Sigmoid colon (tissue), 6 donors: ENCODE measurements at regions not wholly inside any gene's neighbourhood (a gene's known extent, or its start where the extent isn't known, plus 50 kb on each side); places are given as distances from the start of the nearest gene placed in this dataset.
"Not testable (repeated sequence)": the region's sequence is repeated elsewhere in the genome, so short reads cannot be mapped to it uniquely, and the experiment has no call there.

ENCODE experiments used
- DNase-seq: peaks from one replicate; pipeline ENCODE4 v3.0.0-alpha.2; 2019
- H3K27ac ChIP-seq, 4 donors: fragments of 200-600 bp; sonication (generic); one replicate each; pipeline ENCODE4 v1.5.1; 2016 to 2019; ENCODE audit warnings: mild to moderate bottlenecking in 1 of 4
- H3K27me3 ChIP-seq, 3 donors: fragments of 200-600 bp; sonication (generic); one replicate each; pipeline ENCODE4 v1.5.1; 2019; ENCODE audit warnings: mild to moderate bottlenecking in 1 of 3
- H3K36me3 ChIP-seq, 4 donors: fragments of 200-600 bp; sonication (generic); one replicate each; pipeline ENCODE4 v1.5.1; 2016 to 2019
- H3K4me1 ChIP-seq, 4 donors: fragments of 200-600 bp; sonication (generic); one replicate each; pipeline ENCODE4 v1.5.1; 2017 to 2019
- H3K4me3 ChIP-seq, 4 donors: fragments of 200-600 bp; sonication (generic); one replicate each; pipeline ENCODE4 v1.5.1; 2017 to 2019; ENCODE audit warnings: mild to moderate bottlenecking in 2 of 4, moderate library complexity in 1 of 4
- H3K9me3 ChIP-seq, 4 donors: fragments of 200-600 bp in 3 of 4; sonication (generic) in 3 of 4; one replicate each; pipeline versions ENCODE4 v1.5.1 to v1.6.1; 2013 to 2019
- EP300 ChIP-seq, 4 donors: sonication (generic); formaldehyde crosslinking; IDR thresholded peaks; one replicate each; pipeline ENCODE4 v1.6.1; 2017; ENCODE audit warnings: antibody characterized with exemption in 4 of 4
- POLR2A ChIP-seq, 2 donors: fragments of 450-650 bp; IDR thresholded peaks; one replicate each; pipeline ENCODE4 v1.6.1; 2016; ENCODE audit warnings: antibody characterized with exemption in 2 of 2, mild to moderate bottlenecking in 2 of 2, moderate library complexity in 2 of 2
- POLR2AphosphoS5 ChIP-seq, 4 donors: sonication (generic); formaldehyde crosslinking; IDR thresholded peaks; one replicate each; pipeline ENCODE4 v1.6.1; 2017; ENCODE audit warnings: antibody characterized with exemption in 4 of 4
- WGBS, 2 donors: extraction: QIAGEN DNeasy Blood & Tissue Kit; methylation state at CpG; one replicate each; pipeline ENCODE4 v1.1.7; 2013; 5-methylcytosine and 5-hydroxymethylcytosine counted together
- intact Hi-C: fragments of 100-400 bp; cut with DNase I; formaldehyde crosslinking; loops from one replicate; pipeline ENCODE4 v1.15.1; 2023
- TF ChIP-seq, protein P1 (sequence below), 4 experiments: fragments of 450-650 bp in 3 of 4; fragments of 200-600 bp in 1 of 4; IDR thresholded peaks; one replicate each; pipeline ENCODE4 v1.5.1; 2016 to 2019; ENCODE audit warnings: antibody characterized with exemption in 4 of 4, mild to moderate bottlenecking in 3 of 4, moderate library complexity in 2 of 4
- donor health status: healthy with polysubstance abuse.
- donor health status: healthy.

DNA sequence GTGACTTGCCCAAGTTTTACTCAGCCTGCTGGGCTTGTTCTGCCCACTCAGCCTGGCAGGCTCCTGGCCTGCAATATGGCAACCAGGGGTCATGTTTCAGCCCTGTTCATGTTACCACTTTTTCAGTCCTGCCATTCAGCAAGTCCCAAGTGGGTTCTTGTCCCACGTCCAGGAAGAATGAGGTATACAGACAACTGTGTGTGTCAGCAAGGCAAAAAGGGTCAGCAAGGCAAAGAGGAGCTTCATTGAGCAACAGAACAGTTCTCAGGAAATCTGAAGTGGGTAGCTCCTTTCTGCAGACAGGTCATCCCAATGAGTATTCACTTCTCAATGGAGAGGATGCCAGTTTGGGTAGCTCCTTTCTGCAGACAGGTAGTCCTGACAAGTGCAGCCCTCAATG is 1233.3 kb upstream of the B3GALT2 start:
- WGBS, 2 donors, result 68 to 79% methylated on average over 1 of the region's 1 CpG
- Histone ChIP-seq H3K36me3 (no peaks in the 10 kb centered on the region), H3K9me3 (peaks cover 0 to 3% (median 0%) of the 10 kb centered on the region in 4 donors), H3K27ac (no peak overlapping the region), H3K4me1 (no peaks in the 10 kb centered on the region), H3K4me3 (no peak overlapping the region), H3K27me3 (no peaks in the 10 kb centered on the region)
- intact Hi-C loops, result no loop called here
- TF ChIP-seq POLR2AphosphoS5 (IDR thresholded peaks at IDR 0.05), result no peak
- TF ChIP-seq, protein P1, sequence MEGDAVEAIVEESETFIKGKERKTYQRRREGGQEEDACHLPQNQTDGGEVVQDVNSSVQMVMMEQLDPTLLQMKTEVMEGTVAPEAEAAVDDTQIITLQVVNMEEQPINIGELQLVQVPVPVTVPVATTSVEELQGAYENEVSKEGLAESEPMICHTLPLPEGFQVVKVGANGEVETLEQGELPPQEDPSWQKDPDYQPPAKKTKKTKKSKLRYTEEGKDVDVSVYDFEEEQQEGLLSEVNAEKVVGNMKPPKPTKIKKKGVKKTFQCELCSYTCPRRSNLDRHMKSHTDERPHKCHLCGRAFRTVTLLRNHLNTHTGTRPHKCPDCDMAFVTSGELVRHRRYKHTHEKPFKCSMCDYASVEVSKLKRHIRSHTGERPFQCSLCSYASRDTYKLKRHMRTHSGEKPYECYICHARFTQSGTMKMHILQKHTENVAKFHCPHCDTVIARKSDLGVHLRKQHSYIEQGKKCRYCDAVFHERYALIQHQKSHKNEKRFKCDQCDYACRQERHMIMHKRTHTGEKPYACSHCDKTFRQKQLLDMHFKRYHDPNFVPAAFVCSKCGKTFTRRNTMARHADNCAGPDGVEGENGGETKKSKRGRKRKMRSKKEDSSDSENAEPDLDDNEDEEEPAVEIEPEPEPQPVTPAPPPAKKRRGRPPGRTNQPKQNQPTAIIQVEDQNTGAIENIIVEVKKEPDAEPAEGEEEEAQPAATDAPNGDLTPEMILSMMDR (IDR thresholded peaks at IDR 0.05), result no peak
- no peak for TF ChIP-seq EP300 (IDR thresholded peaks at IDR 0.05)
- TF ChIP-seq POLR2A (IDR thresholded peaks at IDR 0.05), result no peak
- DNase-seq, result no peak

DNA sequence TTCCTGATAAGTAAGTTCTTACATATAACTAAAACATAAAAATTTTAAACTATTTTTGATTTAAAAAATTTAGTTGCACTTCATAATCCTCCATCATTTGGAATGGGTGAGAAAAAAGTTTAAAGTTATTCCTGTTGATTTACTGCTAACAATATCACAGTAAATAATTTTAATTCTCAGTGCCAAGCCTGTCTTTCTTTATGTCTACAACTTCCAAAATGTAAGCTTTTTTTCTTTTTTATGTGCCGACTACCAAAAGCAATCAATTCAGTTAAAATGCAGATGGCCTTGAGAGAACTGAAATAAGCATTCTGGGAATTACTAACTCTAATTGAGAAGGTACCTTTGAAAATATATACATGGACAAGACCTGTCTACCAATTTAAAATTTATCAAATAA is 1224.3 kb upstream of the B3GALT2 start:
- Histone ChIP-seq H3K36me3 (no peaks in the 10 kb centered on the region), H3K9me3 (no peaks in the 10 kb centered on the region), H3K4me1 (no peaks in the 10 kb centered on the region), H3K4me3 (no peak overlapping the region), H3K27me3 (no peaks in the 10 kb centered on the region), H3K27ac (no peak overlapping the region)
- TF ChIP-seq POLR2AphosphoS5 (IDR thresholded peaks at IDR 0.05) (no peak), POLR2A (IDR thresholded peaks at IDR 0.05) (no peak), EP300 (IDR thresholded peaks at IDR 0.05) (no peak)
- TF ChIP-seq, protein P1 (IDR thresholded peaks at IDR 0.05), result no peak
- intact Hi-C loops, result no loop called here
- no peak for DNase-seq
- 80 to 83% methylated on average over 1 of the region's 1 CpG for WGBS, 2 donors

DNA sequence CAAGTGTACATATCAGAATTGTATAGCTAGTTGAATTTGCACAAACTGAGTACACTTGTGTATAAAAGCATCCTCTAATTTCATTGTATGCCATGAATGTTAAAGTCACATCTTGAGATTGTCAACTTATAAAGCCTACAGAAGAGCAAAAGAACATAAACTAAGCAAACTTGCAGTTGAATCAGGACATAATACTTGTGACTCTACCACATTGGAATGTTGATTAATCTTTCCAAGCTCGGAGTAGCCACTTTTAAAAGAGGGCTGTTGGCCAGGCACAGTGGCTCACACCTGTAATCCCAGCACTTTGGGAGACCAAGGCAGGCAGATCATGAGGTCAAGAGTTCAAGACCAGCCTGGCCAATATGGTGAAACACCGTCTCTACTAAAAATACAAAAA is 1220.8 kb upstream of the B3GALT2 start:
- H3K4me1 ChIP-seq, H3K4me3 ChIP-seq, DNase-seq, H3K36me3 ChIP-seq, H3K9me3 ChIP-seq, H3K27me3 ChIP-seq, H3K27ac ChIP-seq, intact Hi-C loops: not testable (repeated sequence)
- WGBS, 2 donors, result 55 to 74% methylated on average over 2 of the region's 2 CpGs

DNA sequence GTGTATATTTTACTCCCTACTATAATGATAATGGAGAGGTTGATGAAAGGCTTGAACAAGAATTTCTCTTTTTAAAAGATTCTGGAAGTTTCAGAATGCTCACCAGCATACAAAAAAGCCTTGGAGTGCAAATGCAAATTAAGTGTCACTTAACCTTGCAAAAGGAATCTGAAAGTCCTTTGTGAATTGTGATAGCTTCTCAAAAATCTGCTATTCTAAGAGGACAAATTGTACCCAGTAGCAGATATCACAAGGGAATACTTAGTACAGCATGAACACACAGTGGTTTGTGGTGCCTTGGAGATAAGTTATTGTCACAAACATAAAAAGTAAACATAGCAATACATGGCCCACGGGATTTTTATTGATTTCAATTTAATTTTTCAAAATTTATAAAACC is 1208.3 kb upstream of the B3GALT2 start:
- intact Hi-C loops, result no loop called here
- Histone ChIP-seq H3K4me1 (no peaks in the 10 kb centered on the region), H3K9me3 (no peaks in the 10 kb centered on the region), H3K27ac (no peak overlapping the region), H3K36me3 (no peaks in the 10 kb centered on the region), H3K27me3 (no peaks in the 10 kb centered on the region), H3K4me3 (no peak overlapping the region)
- TF ChIP-seq POLR2A (IDR thresholded peaks at IDR 0.05), result no peak
- TF ChIP-seq, protein P1 (IDR thresholded peaks at IDR 0.05), result no peak
- TF ChIP-seq EP300 (IDR thresholded peaks at IDR 0.05), result no peak
- no peak for TF ChIP-seq POLR2AphosphoS5 (IDR thresholded peaks at IDR 0.05)
- no peak for DNase-seq
- 28 to 59% methylated on average over 1 of the region's 1 CpG for WGBS, 2 donors

DNA sequence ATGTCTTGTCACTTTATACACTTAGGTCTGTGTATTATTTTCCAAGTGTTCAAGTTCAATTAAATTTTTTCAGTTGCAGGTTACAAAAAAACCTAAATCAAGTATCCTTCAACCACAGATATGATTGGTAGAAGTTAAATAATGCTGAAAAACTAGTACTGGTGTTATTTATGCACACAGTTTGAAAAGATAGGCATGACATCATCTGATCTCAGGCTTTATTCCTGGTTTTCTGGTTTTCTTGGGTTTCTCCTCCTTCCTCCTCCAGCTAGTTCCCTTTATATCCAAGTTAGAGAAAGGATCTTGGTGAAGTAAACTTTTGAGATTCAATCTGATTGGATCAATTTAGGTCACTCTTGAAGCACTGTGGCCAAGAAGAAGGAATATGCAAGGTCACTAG is 1201.1 kb upstream of the B3GALT2 start:
- no peak for DNase-seq
- TF ChIP-seq, protein P1 (IDR thresholded peaks at IDR 0.05), result no peak
- TF ChIP-seq POLR2AphosphoS5 (IDR thresholded peaks at IDR 0.05), result no peak
- TF ChIP-seq POLR2A (IDR thresholded peaks at IDR 0.05), result no peak
- TF ChIP-seq EP300 (IDR thresholded peaks at IDR 0.05), result no peak
- H3K4me1 ChIP-seq, result no peaks in the 10 kb centered on the region
- no peaks in the 10 kb centered on the region for H3K36me3 ChIP-seq
- H3K4me3 ChIP-seq, result no peak overlapping the region
- H3K9me3 ChIP-seq, result no peaks in the 10 kb centered on the region
- no peaks in the 10 kb centered on the region for H3K27me3 ChIP-seq
- intact Hi-C loops, result no loop called here
- H3K27ac ChIP-seq, result no peak overlapping the region
